ENCODE measurements at regions not wholly inside any gene's neighbourhood (a gene's known extent, or its start where the extent isn't known, plus 50 kb on each side); places are given as distances from the start of the nearest gene placed in this dataset.

DNA sequence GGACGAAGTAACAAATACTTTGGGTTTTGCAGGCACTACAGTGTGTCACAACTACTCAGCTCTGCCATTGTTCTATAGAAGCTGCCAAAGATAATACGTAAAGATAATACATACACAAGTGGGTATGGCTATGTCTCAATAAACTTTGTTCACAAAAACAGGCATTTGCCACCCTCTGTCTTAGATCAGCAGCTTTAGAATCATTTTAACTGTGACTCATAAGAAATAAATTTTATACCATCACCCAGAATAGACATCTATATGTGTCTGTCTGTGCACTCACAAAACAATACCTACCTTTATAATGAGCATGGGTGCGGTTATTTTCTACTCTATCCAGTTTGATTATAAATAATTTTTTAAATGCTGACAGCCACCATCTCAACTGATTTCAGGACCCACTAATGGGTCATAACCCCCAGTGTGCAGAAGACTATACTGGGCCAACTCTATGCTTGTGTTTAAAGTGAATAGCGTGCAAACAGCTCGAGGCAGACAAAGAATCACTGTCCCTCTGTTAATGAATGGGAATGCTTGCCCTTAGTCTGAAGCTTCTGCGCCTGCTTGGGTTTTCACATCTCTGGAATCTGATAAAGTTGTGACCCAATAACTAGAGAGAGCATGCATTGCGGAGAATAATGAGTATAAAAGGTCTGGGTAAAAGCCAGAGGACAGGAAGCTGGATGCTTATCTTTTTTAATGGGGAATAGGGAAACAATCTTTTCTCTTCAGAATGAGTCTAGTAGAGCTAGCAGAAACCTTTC lies 216.2 kb downstream of the PLPP3 start:
- H3K9me3 Mint-ChIP-seq = no peaks in the 10 kb centered on the region
- DNase-seq (ENCODE audit: low spot score) = no peak

GRCh38 chr1:56360021-56360420 lies 219.3 kb downstream of the PLPP3 start:
- no peak for TF ChIP-seq EZH2phosphoT487 (IDR thresholded peaks at IDR 0.05)
- TF ChIP-seq EZH2 (IDR thresholded peaks at IDR 0.05) = no peak
- Mint-ChIP-seq H3K9me3 (no peaks in the 10 kb centered on the region), H3K27me3 (ENCODE audit: insufficient read depth, low read depth) (peaks cover 3% of the 10 kb centered on the region), H3K27ac (no peak overlapping the region), H3K4me1 (peaks cover 20% of the 10 kb centered on the region), H3K36me3 (no peaks in the 10 kb centered on the region), H3K4me3 (no peak overlapping the region)
- Histone ChIP-seq H3K9ac (no peak overlapping the region), H2AFZ (replicated peaks) (no peak overlapping the region), H3K4me3 (no peak overlapping the region), H3K36me3 (no peaks in the 10 kb centered on the region), H3K27ac (no peak overlapping the region), H4K20me1 (ENCODE audit: low read depth) (no peaks in the 10 kb centered on the region), H3K27me3 (no peaks in the 10 kb centered on the region), H3K9me3 (ENCODE audit: low read depth) (no peaks in the 10 kb centered on the region), H3F3A (ENCODE audit: low read depth) (no peaks in the 10 kb centered on the region), H3K4me1 (peaks cover 12% of the 10 kb centered on the region), H3K79me2 (ENCODE audit: low read depth) (no peaks in the 10 kb centered on the region), H3K4me2 (no peak overlapping the region)
- DNase-seq (ENCODE audit: low spot score) = no peak

More for the DNA sequence above, 216.2 kb downstream of the PLPP3 start:
- H3K4me1 ChIP-seq = peaks cover 8% of the 10 kb centered on the region
- no peaks in the 10 kb centered on the region for H3F3A ChIP-seq (ENCODE audit: low read depth)
- H3K9ac ChIP-seq = no peak overlapping the region
- H4K20me1 ChIP-seq (ENCODE audit: low read depth) = no peaks in the 10 kb centered on the region
- Mint-ChIP-seq H3K4me3 (no peak overlapping the region), H3K27me3 (ENCODE audit: insufficient read depth, low read depth) (peaks cover 3% of the 10 kb centered on the region), H3K27ac (no peak overlapping the region), H3K4me1 (peaks cover 14% of the 10 kb centered on the region), H3K36me3 (no peaks in the 10 kb centered on the region)
- peak overlapping the region; percentile 8 for H3K27ac ChIP-seq
- H3K79me2 ChIP-seq (ENCODE audit: low read depth) = no peaks in the 10 kb centered on the region
- no peak overlapping the region for H3K4me3 ChIP-seq
- H3K4me2 ChIP-seq = peak overlapping the region; percentile 2
- peak overlapping the region; percentile 64 for H2AFZ ChIP-seq (replicated peaks)
- H3K9me3 ChIP-seq (ENCODE audit: low read depth) = no peaks in the 10 kb centered on the region
- no peaks in the 10 kb centered on the region for H3K36me3 ChIP-seq
- TF ChIP-seq EZH2phosphoT487 (IDR thresholded peaks at IDR 0.05) (no peak), EZH2 (IDR thresholded peaks at IDR 0.05) (no peak), CTCF (IDR thresholded peaks at IDR 0.05) (no peak)
- H3K27me3 ChIP-seq = no peaks in the 10 kb centered on the region

- no peak overlapping the region for H3K4me3 Mint-ChIP-seq
- no peaks in the 10 kb centered on the region for H3F3A ChIP-seq (ENCODE audit: low read depth)
- H3K36me3 ChIP-seq = no peaks in the 10 kb centered on the region
- H3K9me3 ChIP-seq (ENCODE audit: low read depth) = no peaks in the 10 kb centered on the region
- DNase-seq (ENCODE audit: low spot score) = no peak
- peaks cover 3% of the 10 kb centered on the region for H3K27me3 Mint-ChIP-seq (ENCODE audit: insufficient read depth, low read depth)
- H2AFZ ChIP-seq (replicated peaks) = no peak overlapping the region
- H3K27ac ChIP-seq = no peak overlapping the region
- no peak overlapping the region for H3K9ac ChIP-seq
- no peaks in the 10 kb centered on the region for H3K36me3 Mint-ChIP-seq
- H3K4me1 Mint-ChIP-seq = peaks cover 20% of the 10 kb centered on the region
- no peak overlapping the region for H3K4me3 ChIP-seq
- H3K9me3 Mint-ChIP-seq = no peaks in the 10 kb centered on the region
- no peak overlapping the region for H3K27ac Mint-ChIP-seq
- no peaks in the 10 kb centered on the region for H4K20me1 ChIP-seq (ENCODE audit: low read depth)
- H3K4me2 ChIP-seq = no peak overlapping the region
- peaks cover 12% of the 10 kb centered on the region for H3K4me1 ChIP-seq
- H3K27me3 ChIP-seq = no peaks in the 10 kb centered on the region
- TF ChIP-seq EZH2phosphoT487 (IDR thresholded peaks at IDR 0.05) (no peak), EZH2 (IDR thresholded peaks at IDR 0.05) (no peak), CTCF (IDR thresholded peaks at IDR 0.05) (no peak)
- no peaks in the 10 kb centered on the region for H3K79me2 ChIP-seq (ENCODE audit: low read depth)
Measured at GRCh38 chr1:56359056-56359455, 220.3 kb downstream of the PLPP3 start.

All from neural progenitor cell (in vitro differentiated cells).